HCT116 (cell line): ENCODE measurements at regions not wholly inside any gene's neighbourhood (a gene's known extent, or its start where the extent isn't known, plus 50 kb on each side); places are given as distances from the start of the nearest gene placed in this dataset.

Source experiments
- EGR1 ChIP-seq: IDR thresholded peaks from 2 replicates; pipeline ENCODE4 v1.6.1; 2012; ENCODE audit warnings: low read depth
- EZH2 ChIP-seq: fragments of 200-600 bp; sonication (generic); IDR thresholded peaks from 2 replicates; pipeline ENCODE4 v1.6.1; 2017; ENCODE audit warnings: antibody characterized with exemption, mixed run types
- EZH2phosphoT487 ChIP-seq: fragments of 200-600 bp; IDR thresholded peaks from 2 replicates; pipeline ENCODE4 v1.6.1; 2018; ENCODE audit warnings: antibody characterized with exemption, borderline replicate concordance
- JUND ChIP-seq: IDR thresholded peaks from 2 replicates; pipeline ENCODE4 v1.6.1; 2012
- POLR2AphosphoS5 ChIP-seq: IDR thresholded peaks from 2 replicates; pipeline ENCODE4 v1.6.1; 2011; ENCODE audit warnings: mild to moderate bottlenecking, low read depth, low read length, moderate library complexity
- SRF ChIP-seq: IDR thresholded peaks from 2 replicates; pipeline ENCODE4 v1.6.1; 2012; ENCODE audit warnings: low read depth
- TF ChIP-seq, protein P1 (sequence below): IDR thresholded peaks from 2 replicates; pipeline ENCODE4 v1.6.1; 2012; ENCODE audit warnings: low read depth
- TF ChIP-seq, protein P2 (sequence below), 3 experiments: fragments of 200-600 bp in 1 of 3; sonication (generic) in 1 of 3; IDR thresholded peaks in 2 of 3; conservative IDR thresholded peaks in 1 of 3; 2 replicates each; pipeline ENCODE4 v1.5.1; 2012 to 2017; ENCODE audit warnings: low read depth in 2 of 3, low read length in 2 of 3, antibody characterized with exemption in 1 of 3, borderline replicate concordance in 1 of 3, control low read depth in 1 of 3, mild to moderate bottlenecking in 1 of 3, mixed read lengths in 1 of 3, mixed run types in 1 of 3, moderate library complexity in 1 of 3; ENCODE audit not compliant: insufficient read depth in 1 of 3

DNA sequence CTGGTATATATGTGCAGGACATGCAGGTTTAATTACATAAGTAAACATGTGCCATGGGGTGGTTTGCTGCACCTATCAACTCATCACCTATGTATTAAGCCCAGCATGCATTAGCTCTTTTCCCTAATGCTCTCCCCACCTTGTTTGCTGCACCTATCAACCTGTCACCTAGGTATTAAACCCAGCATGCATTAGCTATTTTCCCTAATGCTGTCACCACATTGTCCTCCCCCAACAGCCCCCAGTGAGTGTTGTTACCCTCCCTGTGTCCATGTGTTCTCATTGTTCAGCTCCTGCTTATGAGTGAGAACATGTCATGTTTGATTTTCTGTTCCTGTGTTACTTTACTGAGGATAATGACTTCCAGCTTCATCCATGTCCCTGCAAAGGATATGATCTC is 300.5 kb downstream of the ANKRD7 start:
- TF ChIP-seq, protein P1, sequence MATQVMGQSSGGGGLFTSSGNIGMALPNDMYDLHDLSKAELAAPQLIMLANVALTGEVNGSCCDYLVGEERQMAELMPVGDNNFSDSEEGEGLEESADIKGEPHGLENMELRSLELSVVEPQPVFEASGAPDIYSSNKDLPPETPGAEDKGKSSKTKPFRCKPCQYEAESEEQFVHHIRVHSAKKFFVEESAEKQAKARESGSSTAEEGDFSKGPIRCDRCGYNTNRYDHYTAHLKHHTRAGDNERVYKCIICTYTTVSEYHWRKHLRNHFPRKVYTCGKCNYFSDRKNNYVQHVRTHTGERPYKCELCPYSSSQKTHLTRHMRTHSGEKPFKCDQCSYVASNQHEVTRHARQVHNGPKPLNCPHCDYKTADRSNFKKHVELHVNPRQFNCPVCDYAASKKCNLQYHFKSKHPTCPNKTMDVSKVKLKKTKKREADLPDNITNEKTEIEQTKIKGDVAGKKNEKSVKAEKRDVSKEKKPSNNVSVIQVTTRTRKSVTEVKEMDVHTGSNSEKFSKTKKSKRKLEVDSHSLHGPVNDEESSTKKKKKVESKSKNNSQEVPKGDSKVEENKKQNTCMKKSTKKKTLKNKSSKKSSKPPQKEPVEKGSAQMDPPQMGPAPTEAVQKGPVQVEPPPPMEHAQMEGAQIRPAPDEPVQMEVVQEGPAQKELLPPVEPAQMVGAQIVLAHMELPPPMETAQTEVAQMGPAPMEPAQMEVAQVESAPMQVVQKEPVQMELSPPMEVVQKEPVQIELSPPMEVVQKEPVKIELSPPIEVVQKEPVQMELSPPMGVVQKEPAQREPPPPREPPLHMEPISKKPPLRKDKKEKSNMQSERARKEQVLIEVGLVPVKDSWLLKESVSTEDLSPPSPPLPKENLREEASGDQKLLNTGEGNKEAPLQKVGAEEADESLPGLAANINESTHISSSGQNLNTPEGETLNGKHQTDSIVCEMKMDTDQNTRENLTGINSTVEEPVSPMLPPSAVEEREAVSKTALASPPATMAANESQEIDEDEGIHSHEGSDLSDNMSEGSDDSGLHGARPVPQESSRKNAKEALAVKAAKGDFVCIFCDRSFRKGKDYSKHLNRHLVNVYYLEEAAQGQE: no peak
- TF ChIP-seq EZH2 (no peak), SRF (no peak), JUND (no peak), POLR2AphosphoS5 (no peak), EGR1 (no peak), EZH2phosphoT487 (no peak)
- TF ChIP-seq, protein P2, sequence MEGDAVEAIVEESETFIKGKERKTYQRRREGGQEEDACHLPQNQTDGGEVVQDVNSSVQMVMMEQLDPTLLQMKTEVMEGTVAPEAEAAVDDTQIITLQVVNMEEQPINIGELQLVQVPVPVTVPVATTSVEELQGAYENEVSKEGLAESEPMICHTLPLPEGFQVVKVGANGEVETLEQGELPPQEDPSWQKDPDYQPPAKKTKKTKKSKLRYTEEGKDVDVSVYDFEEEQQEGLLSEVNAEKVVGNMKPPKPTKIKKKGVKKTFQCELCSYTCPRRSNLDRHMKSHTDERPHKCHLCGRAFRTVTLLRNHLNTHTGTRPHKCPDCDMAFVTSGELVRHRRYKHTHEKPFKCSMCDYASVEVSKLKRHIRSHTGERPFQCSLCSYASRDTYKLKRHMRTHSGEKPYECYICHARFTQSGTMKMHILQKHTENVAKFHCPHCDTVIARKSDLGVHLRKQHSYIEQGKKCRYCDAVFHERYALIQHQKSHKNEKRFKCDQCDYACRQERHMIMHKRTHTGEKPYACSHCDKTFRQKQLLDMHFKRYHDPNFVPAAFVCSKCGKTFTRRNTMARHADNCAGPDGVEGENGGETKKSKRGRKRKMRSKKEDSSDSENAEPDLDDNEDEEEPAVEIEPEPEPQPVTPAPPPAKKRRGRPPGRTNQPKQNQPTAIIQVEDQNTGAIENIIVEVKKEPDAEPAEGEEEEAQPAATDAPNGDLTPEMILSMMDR (IDR thresholded peaks at IDR 0.05 in 2 of 3, conservative IDR thresholded peaks at IDR 0.05 in 1 of 3; ENCODE audit: borderline replicate concordance in 1 of 3, insufficient read depth in 1 of 3, low read depth in 2 of 3, low read length in 2 of 3): no peak
